Epithelial cell of esophagus (primary cell): ENCODE measurements at regions not wholly inside any gene's neighbourhood (a gene's known extent, or its start where the extent isn't known, plus 50 kb on each side); places are given as distances from the start of the nearest gene placed in this dataset.
"Not testable (repeated sequence)": the region's sequence is repeated elsewhere in the genome, so short reads cannot be mapped to it uniquely, and the experiment has no call there.

Source experiments
- DNase-seq: peaks from one replicate; pipeline ENCODE4 v3.0.0; 2010; ENCODE audit warnings: low read depth
- H3K4me3 ChIP-seq: 2 replicates; pipeline ENCODE4 v1.5.1; 2011; ENCODE audit warnings: mild to moderate bottlenecking, low read length, control low read depth
- CTCF ChIP-seq: IDR thresholded peaks from 2 replicates; pipeline ENCODE4 v1.5.1; 2011; ENCODE audit warnings: low read depth, mild to moderate bottlenecking, low read length, control low read depth, inconsistent platforms; ENCODE audit not compliant: insufficient read depth; ENCODE audit errors: missing control alignments

- no peak for DNase-seq
- no peak for TF ChIP-seq CTCF
- H3K4me3 ChIP-seq: no peak overlapping the region
Measured at GRCh38 chr10:22825841-22826240, 102.0 kb upstream of the ARMC3 start.

- no peak for TF ChIP-seq CTCF
- H3K4me3 ChIP-seq: no peak overlapping the region
- peak; percentile 81 for DNase-seq
Measured at GRCh38 chr10:22824984-22825383, 102.9 kb upstream of the ARMC3 start.

GRCh38 chr10:22824520-22824919 lies 103.3 kb upstream of the ARMC3 start:
- peak; percentile 14 for DNase-seq
- no peak for TF ChIP-seq CTCF
- H3K4me3 ChIP-seq: no peak overlapping the region

GRCh38 chr10:22823109-22823508 lies 104.7 kb upstream of the ARMC3 start:
- no peak overlapping the region for H3K4me3 ChIP-seq
- no peak for TF ChIP-seq CTCF
- peak; percentile 93 for DNase-seq

- DNase-seq, H3K4me3 ChIP-seq: not testable (repeated sequence)
Measured at GRCh38 chr10:22821921-22822320, 105.9 kb upstream of the ARMC3 start.

- no peak for DNase-seq
- TF ChIP-seq CTCF: no peak
Measured at GRCh38 chr10:22821501-22821900, 106.4 kb upstream of the ARMC3 start.

GRCh38 chr10:22816298-22816653 lies 101.9 kb upstream of the PIP4K2A start:
- TF ChIP-seq CTCF: no peak
- no peak overlapping the region for H3K4me3 ChIP-seq
- peak; percentile 84 for DNase-seq

More at GRCh38 chr10:22821501-22821900, 106.4 kb upstream of the ARMC3 start:
- H3K4me3 ChIP-seq: no peak overlapping the region
